IPS-20b (cell line): ENCODE measurements at regions not wholly inside any gene's neighbourhood (a gene's known extent, or its start where the extent isn't known, plus 50 kb on each side); places are given as distances from the start of the nearest gene placed in this dataset.

Experiments used
- H3K27ac ChIP-seq: one replicate; pipeline ENCODE4 v1.5.1; 2013; ENCODE audit warnings: low read length
- H3K27me3 ChIP-seq: 2 replicates; pipeline ENCODE4 v1.6.1; 2013; ENCODE audit warnings: mild to moderate bottlenecking, low read length, inconsistent platforms; ENCODE audit not compliant: insufficient read depth
- H3K36me3 ChIP-seq: 2 replicates; pipeline ENCODE4 v1.6.1; 2013; ENCODE audit warnings: low read depth, mild to moderate bottlenecking, inconsistent platforms, low read length, moderate library complexity; ENCODE audit not compliant: insufficient read depth
- H3K4me1 ChIP-seq: 2 replicates; pipeline ENCODE4 v1.6.1; 2013; ENCODE audit warnings: mild to moderate bottlenecking, control low read depth, inconsistent platforms, low read length, moderate library complexity; ENCODE audit not compliant: insufficient read depth
- H3K4me3 ChIP-seq: 2 replicates; pipeline ENCODE4 v1.5.1; 2013; ENCODE audit warnings: mild to moderate bottlenecking, low read length, inconsistent platforms
- H3K9ac ChIP-seq: 2 replicates; pipeline ENCODE4 v1.6.1; 2013; ENCODE audit warnings: low read depth, mild to moderate bottlenecking, inconsistent platforms, low read length, moderate library complexity
- H3K9me3 ChIP-seq: 2 replicates; pipeline ENCODE4 v1.6.1; 2013; ENCODE audit warnings: mild to moderate bottlenecking, low read depth, low read length, inconsistent platforms; ENCODE audit not compliant: insufficient read depth

GRCh38 chr10:118216020-118216419, 126.1 kb downstream of the FAM204A start:
- H3K27me3 ChIP-seq, result no peaks in the 10 kb centered on the region

GRCh38 chr10:118214776-118215175, 127.3 kb downstream of the FAM204A start:
- Histone ChIP-seq H3K9ac (no peak overlapping the region), H3K36me3 (no peaks in the 10 kb centered on the region), H3K9me3 (no peaks in the 10 kb centered on the region), H3K27ac (no peak overlapping the region), H3K4me1 (no peaks in the 10 kb centered on the region), H3K4me3 (no peak overlapping the region), H3K27me3 (no peaks in the 10 kb centered on the region)

More at GRCh38 chr10:118216020-118216419, 126.1 kb downstream of the FAM204A start:
- H3K9me3 ChIP-seq, result no peaks in the 10 kb centered on the region
- H3K27ac ChIP-seq, result no peak overlapping the region
- H3K36me3 ChIP-seq, result no peaks in the 10 kb centered on the region
- no peak overlapping the region for H3K4me3 ChIP-seq
- H3K4me1 ChIP-seq, result no peaks in the 10 kb centered on the region
- H3K9ac ChIP-seq, result no peak overlapping the region

GRCh38 chr10:118213436-118213835, 128.7 kb downstream of the FAM204A start:
- Histone ChIP-seq H3K27ac (no peak overlapping the region), H3K4me3 (no peak overlapping the region), H3K27me3 (no peaks in the 10 kb centered on the region), H3K9me3 (no peaks in the 10 kb centered on the region), H3K36me3 (no peaks in the 10 kb centered on the region), H3K9ac (no peak overlapping the region), H3K4me1 (no peaks in the 10 kb centered on the region)

- H3K4me3 ChIP-seq, result no peak overlapping the region
- H3K27me3 ChIP-seq, result no peaks in the 10 kb centered on the region
Observed at GRCh38 chr10:118210276-118210675, 131.8 kb downstream of the FAM204A start.

GRCh38 chr10:118209215-118209614, 132.9 kb downstream of the FAM204A start:
- no peak overlapping the region for H3K9ac ChIP-seq
- no peak overlapping the region for H3K27ac ChIP-seq
- H3K36me3 ChIP-seq, result no peaks in the 10 kb centered on the region
- H3K27me3 ChIP-seq, result no peaks in the 10 kb centered on the region
- no peaks in the 10 kb centered on the region for H3K9me3 ChIP-seq
- H3K4me1 ChIP-seq, result peaks cover 14% of the 10 kb centered on the region
- H3K4me3 ChIP-seq, result no peak overlapping the region

More at GRCh38 chr10:118210276-118210675, 131.8 kb downstream of the FAM204A start:
- no peaks in the 10 kb centered on the region for H3K9me3 ChIP-seq
- H3K4me1 ChIP-seq, result peaks cover 5% of the 10 kb centered on the region; the same call in 1 of the 2 replicates
- no peak overlapping the region for H3K27ac ChIP-seq
- no peaks in the 10 kb centered on the region for H3K36me3 ChIP-seq
- H3K9ac ChIP-seq, result no peak overlapping the region

- H3K4me3 ChIP-seq, result no peak overlapping the region
- no peaks in the 10 kb centered on the region for H3K27me3 ChIP-seq
- H3K27ac ChIP-seq, result no peak overlapping the region
- no peaks in the 10 kb centered on the region for H3K36me3 ChIP-seq
- H3K4me1 ChIP-seq, result peaks cover 23% of the 10 kb centered on the region
- no peak overlapping the region for H3K9ac ChIP-seq
- no peaks in the 10 kb centered on the region for H3K9me3 ChIP-seq
Observed at GRCh38 chr10:118207470-118208007, 134.6 kb downstream of the FAM204A start.

GRCh38 chr10:118204292-118204943, 137.7 kb downstream of the FAM204A start:
- Histone ChIP-seq H3K4me3 (peak overlapping the region; percentile 35; the same call in 1 of the 2 replicates), H3K9me3 (no peaks in the 10 kb centered on the region), H3K4me1 (peaks cover 23% of the 10 kb centered on the region), H3K36me3 (no peaks in the 10 kb centered on the region), H3K9ac (no peak overlapping the region), H3K27me3 (no peaks in the 10 kb centered on the region; the same call in 1 of the 2 replicates), H3K27ac (no peak overlapping the region)

- Histone ChIP-seq H3K27ac (no peak overlapping the region), H3K4me3 (no peak overlapping the region), H3K9ac (no peak overlapping the region), H3K4me1 (peaks cover 23% of the 10 kb centered on the region), H3K36me3 (no peaks in the 10 kb centered on the region), H3K9me3 (no peaks in the 10 kb centered on the region), H3K27me3 (no peaks in the 10 kb centered on the region; the same call in 1 of the 2 replicates)
Observed at GRCh38 chr10:118203461-118203860, 138.7 kb downstream of the FAM204A start.

GRCh38 chr10:118195729-118196128, 146.4 kb downstream of the FAM204A start:
- no peak overlapping the region for H3K9ac ChIP-seq
- no peaks in the 10 kb centered on the region for H3K9me3 ChIP-seq
- no peak overlapping the region for H3K27ac ChIP-seq
- no peaks in the 10 kb centered on the region for H3K36me3 ChIP-seq
- no peak overlapping the region for H3K4me3 ChIP-seq
- H3K27me3 ChIP-seq, result no peaks in the 10 kb centered on the region
- no peaks in the 10 kb centered on the region for H3K4me1 ChIP-seq

GRCh38 chr10:118193642-118194041, 146.9 kb upstream of the RAB11FIP2 start:
- Histone ChIP-seq H3K4me1 (no peaks in the 10 kb centered on the region), H3K27me3 (no peaks in the 10 kb centered on the region), H3K9me3 (no peaks in the 10 kb centered on the region), H3K27ac (no peak overlapping the region), H3K36me3 (no peaks in the 10 kb centered on the region), H3K4me3 (no peak overlapping the region), H3K9ac (no peak overlapping the region)

GRCh38 chr10:118181021-118181420, 134.3 kb upstream of the RAB11FIP2 start:
- Histone ChIP-seq H3K9me3 (peaks cover 5% of the 10 kb centered on the region; the same call in 1 of the 2 replicates), H3K27me3 (no peaks in the 10 kb centered on the region), H3K4me3 (no peak overlapping the region), H3K36me3 (no peaks in the 10 kb centered on the region), H3K9ac (no peak overlapping the region), H3K27ac (no peak overlapping the region), H3K4me1 (no peaks in the 10 kb centered on the region)

GRCh38 chr10:118175148-118175547, 128.4 kb upstream of the RAB11FIP2 start:
- no peaks in the 10 kb centered on the region for H3K36me3 ChIP-seq
- no peak overlapping the region for H3K4me3 ChIP-seq
- no peak overlapping the region for H3K27ac ChIP-seq
- no peaks in the 10 kb centered on the region for H3K27me3 ChIP-seq
- H3K9me3 ChIP-seq, result no peaks in the 10 kb centered on the region
- no peaks in the 10 kb centered on the region for H3K4me1 ChIP-seq
- no peak overlapping the region for H3K9ac ChIP-seq
